ENCODE measurements at regions not wholly inside any gene's neighbourhood (a gene's known extent, or its start where the extent isn't known, plus 50 kb on each side); places are given as distances from the start of the nearest gene placed in this dataset.

DNA sequence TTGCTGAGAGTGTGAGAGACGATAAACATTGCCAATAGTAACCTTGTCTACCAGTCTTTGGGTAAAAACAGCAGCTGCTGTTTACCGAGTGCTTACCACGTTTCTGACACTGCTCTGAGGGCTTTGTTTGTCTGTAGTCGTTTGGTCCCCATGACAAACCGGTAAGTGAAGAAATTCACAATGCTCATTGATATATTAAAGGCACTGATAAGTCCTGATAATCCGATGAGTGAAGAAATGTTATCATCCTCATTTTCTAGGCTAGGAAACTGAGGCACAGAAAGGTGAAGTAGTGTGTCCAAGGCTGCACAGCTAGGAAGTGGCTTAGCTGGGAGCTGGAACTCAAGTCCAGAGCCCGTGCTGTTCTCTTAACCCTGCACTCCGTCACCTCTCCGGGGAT is 138.6 kb downstream of the SCARB1 start (continued):
- TF ChIP-seq, protein P1, sequence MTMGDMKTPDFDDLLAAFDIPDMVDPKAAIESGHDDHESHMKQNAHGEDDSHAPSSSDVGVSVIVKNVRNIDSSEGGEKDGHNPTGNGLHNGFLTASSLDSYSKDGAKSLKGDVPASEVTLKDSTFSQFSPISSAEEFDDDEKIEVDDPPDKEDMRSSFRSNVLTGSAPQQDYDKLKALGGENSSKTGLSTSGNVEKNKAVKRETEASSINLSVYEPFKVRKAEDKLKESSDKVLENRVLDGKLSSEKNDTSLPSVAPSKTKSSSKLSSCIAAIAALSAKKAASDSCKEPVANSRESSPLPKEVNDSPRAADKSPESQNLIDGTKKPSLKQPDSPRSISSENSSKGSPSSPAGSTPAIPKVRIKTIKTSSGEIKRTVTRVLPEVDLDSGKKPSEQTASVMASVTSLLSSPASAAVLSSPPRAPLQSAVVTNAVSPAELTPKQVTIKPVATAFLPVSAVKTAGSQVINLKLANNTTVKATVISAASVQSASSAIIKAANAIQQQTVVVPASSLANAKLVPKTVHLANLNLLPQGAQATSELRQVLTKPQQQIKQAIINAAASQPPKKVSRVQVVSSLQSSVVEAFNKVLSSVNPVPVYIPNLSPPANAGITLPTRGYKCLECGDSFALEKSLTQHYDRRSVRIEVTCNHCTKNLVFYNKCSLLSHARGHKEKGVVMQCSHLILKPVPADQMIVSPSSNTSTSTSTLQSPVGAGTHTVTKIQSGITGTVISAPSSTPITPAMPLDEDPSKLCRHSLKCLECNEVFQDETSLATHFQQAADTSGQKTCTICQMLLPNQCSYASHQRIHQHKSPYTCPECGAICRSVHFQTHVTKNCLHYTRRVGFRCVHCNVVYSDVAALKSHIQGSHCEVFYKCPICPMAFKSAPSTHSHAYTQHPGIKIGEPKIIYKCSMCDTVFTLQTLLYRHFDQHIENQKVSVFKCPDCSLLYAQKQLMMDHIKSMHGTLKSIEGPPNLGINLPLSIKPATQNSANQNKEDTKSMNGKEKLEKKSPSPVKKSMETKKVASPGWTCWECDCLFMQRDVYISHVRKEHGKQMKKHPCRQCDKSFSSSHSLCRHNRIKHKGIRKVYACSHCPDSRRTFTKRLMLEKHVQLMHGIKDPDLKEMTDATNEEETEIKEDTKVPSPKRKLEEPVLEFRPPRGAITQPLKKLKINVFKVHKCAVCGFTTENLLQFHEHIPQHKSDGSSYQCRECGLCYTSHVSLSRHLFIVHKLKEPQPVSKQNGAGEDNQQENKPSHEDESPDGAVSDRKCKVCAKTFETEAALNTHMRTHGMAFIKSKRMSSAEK (CRISPR knock-in tag; IDR thresholded peaks at IDR 0.05; ENCODE audit: borderline replicate concordance): no peak
- TF ChIP-seq NR2C2 (CRISPR knock-in tag; IDR thresholded peaks at IDR 0.05) (no peak), NFATC4 (CRISPR knock-in tag; IDR thresholded peaks at IDR 0.05) (no peak)
- TF ChIP-seq, protein P2, sequence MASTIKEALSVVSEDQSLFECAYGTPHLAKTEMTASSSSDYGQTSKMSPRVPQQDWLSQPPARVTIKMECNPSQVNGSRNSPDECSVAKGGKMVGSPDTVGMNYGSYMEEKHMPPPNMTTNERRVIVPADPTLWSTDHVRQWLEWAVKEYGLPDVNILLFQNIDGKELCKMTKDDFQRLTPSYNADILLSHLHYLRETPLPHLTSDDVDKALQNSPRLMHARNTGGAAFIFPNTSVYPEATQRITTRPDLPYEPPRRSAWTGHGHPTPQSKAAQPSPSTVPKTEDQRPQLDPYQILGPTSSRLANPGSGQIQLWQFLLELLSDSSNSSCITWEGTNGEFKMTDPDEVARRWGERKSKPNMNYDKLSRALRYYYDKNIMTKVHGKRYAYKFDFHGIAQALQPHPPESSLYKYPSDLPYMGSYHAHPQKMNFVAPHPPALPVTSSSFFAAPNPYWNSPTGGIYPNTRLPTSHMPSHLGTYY (CRISPR knock-in tag; IDR thresholded peaks at IDR 0.05): no peak
- TF ChIP-seq, protein P3, sequence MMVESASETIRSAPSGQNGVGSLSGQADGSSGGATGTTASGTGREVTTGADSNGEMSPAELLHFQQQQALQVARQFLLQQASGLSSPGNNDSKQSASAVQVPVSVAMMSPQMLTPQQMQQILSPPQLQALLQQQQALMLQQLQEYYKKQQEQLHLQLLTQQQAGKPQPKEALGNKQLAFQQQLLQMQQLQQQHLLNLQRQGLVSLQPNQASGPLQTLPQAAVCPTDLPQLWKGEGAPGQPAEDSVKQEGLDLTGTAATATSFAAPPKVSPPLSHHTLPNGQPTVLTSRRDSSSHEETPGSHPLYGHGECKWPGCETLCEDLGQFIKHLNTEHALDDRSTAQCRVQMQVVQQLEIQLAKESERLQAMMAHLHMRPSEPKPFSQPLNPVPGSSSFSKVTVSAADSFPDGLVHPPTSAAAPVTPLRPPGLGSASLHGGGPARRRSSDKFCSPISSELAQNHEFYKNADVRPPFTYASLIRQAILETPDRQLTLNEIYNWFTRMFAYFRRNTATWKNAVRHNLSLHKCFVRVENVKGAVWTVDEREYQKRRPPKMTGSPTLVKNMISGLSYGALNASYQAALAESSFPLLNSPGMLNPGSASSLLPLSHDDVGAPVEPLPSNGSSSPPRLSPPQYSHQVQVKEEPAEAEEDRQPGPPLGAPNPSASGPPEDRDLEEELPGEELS (CRISPR knock-in tag; IDR thresholded peaks at IDR 0.05): no peak
- TF ChIP-seq, protein P4, sequence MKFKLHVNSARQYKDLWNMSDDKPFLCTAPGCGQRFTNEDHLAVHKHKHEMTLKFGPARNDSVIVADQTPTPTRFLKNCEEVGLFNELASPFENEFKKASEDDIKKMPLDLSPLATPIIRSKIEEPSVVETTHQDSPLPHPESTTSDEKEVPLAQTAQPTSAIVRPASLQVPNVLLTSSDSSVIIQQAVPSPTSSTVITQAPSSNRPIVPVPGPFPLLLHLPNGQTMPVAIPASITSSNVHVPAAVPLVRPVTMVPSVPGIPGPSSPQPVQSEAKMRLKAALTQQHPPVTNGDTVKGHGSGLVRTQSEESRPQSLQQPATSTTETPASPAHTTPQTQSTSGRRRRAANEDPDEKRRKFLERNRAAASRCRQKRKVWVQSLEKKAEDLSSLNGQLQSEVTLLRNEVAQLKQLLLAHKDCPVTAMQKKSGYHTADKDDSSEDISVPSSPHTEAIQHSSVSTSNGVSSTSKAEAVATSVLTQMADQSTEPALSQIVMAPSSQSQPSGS (CRISPR knock-in tag; IDR thresholded peaks at IDR 0.05; ENCODE audit: borderline replicate concordance, low read depth): no peak

DNA sequence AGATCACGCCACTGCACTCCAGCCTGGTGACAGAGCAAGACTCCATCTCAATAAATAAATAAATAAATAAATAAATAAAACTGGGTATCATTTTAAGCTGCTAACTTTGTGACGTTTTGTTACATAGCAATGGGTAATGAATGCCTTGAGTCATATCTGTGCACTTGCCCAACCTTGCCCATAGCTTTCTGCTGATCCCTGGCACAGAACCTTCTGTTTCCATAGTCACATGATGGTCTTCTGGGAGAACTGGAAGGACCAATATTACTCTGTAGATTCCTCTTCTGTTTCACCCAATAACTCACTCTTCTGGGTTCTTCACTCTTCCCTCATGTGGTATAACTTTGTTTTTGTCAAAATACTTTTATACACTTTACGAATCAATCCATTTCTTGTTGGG is 140.8 kb downstream of the SCARB1 start:
- ChIA-PET CTCF (no interaction called here), POLR2A (no interaction called here)
- H3K27me3 Mint-ChIP-seq (ENCODE audit: low read depth): no peaks in the 10 kb centered on the region
- no peaks in the 10 kb centered on the region for H3K4me1 Mint-ChIP-seq
- no peaks in the 10 kb centered on the region for H3K36me3 Mint-ChIP-seq
- H3K9me3 Mint-ChIP-seq: peaks cover 4% of the 10 kb centered on the region; the same call in 1 of the 2 replicates
- ATAC-seq: no peak
- DNase-seq (ENCODE audit: low spot score): no peak
- TF ChIP-seq NR1H2 (CRISPR knock-in tag; IDR thresholded peaks at IDR 0.05): no peak
- TF ChIP-seq EMX1 (CRISPR knock-in tag; IDR thresholded peaks at IDR 0.05): no peak
- no peak for TF ChIP-seq SMAD3 (CRISPR knock-in tag; IDR thresholded peaks at IDR 0.05; ENCODE audit: borderline replicate concordance)
- no peak for TF ChIP-seq GTF2I (CRISPR knock-in tag; conservative IDR thresholded peaks at IDR 0.05)
- TF ChIP-seq, protein P5, sequence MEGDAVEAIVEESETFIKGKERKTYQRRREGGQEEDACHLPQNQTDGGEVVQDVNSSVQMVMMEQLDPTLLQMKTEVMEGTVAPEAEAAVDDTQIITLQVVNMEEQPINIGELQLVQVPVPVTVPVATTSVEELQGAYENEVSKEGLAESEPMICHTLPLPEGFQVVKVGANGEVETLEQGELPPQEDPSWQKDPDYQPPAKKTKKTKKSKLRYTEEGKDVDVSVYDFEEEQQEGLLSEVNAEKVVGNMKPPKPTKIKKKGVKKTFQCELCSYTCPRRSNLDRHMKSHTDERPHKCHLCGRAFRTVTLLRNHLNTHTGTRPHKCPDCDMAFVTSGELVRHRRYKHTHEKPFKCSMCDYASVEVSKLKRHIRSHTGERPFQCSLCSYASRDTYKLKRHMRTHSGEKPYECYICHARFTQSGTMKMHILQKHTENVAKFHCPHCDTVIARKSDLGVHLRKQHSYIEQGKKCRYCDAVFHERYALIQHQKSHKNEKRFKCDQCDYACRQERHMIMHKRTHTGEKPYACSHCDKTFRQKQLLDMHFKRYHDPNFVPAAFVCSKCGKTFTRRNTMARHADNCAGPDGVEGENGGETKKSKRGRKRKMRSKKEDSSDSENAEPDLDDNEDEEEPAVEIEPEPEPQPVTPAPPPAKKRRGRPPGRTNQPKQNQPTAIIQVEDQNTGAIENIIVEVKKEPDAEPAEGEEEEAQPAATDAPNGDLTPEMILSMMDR (IDR thresholded peaks at IDR 0.05): no peak
- TF ChIP-seq SOX15 (CRISPR knock-in tag; IDR thresholded peaks at IDR 0.05): no peak
- TF ChIP-seq OVOL2 (CRISPR knock-in tag; IDR thresholded peaks at IDR 0.05; ENCODE audit: borderline replicate concordance): no peak
- TF ChIP-seq, protein P6, sequence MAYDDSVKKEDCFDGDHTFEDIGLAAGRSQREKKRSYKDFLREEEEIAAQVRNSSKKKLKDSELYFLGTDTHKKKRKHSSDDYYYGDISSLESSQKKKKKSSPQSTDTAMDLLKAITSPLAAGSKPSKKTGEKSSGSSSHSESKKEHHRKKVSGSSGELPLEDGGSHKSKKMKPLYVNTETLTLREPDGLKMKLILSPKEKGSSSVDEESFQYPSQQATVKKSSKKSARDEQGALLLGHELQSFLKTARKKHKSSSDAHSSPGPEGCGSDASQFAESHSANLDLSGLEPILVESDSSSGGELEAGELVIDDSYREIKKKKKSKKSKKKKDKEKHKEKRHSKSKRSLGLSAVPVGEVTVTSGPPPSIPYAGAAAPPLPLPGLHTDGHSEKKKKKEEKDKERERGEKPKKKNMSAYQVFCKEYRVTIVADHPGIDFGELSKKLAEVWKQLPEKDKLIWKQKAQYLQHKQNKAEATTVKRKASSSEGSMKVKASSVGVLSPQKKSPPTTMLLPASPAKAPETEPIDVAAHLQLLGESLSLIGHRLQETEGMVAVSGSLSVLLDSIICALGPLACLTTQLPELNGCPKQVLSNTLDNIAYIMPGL (CRISPR knock-in tag; IDR thresholded peaks at IDR 0.05): no peak
- TF ChIP-seq, protein P7, sequence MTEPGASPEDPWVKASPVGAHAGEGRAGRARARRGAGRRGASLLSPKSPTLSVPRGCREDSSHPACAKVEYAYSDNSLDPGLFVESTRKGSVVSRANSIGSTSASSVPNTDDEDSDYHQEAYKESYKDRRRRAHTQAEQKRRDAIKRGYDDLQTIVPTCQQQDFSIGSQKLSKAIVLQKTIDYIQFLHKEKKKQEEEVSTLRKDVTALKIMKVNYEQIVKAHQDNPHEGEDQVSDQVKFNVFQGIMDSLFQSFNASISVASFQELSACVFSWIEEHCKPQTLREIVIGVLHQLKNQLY (CRISPR knock-in tag; IDR thresholded peaks at IDR 0.05): no peak
- no peak overlapping the region for H3K27ac Mint-ChIP-seq
- no peak overlapping the region for H3K4me3 Mint-ChIP-seq

Data from WTC11 (cell line).